HFF-Myc (cell line): ENCODE measurements at regions not wholly inside any gene's neighbourhood (a gene's known extent, or its start where the extent isn't known, plus 50 kb on each side); places are given as distances from the start of the nearest gene placed in this dataset.

Source experiments
- DNase-seq: peaks from one replicate; pipeline ENCODE4 v3.0.0-alpha.2; 2011; ENCODE audit warnings: low read depth; ENCODE audit errors: extremely low read depth
- H3K4me3 ChIP-seq: replicated peaks from 2 replicates; pipeline ENCODE4 v1.5.1; 2011; ENCODE audit warnings: low read depth, mild to moderate bottlenecking, control low read depth, low read length
- TF ChIP-seq, protein P1 (sequence below): IDR thresholded peaks from 2 replicates; pipeline ENCODE4 v1.5.1; 2012; ENCODE audit warnings: mild to moderate bottlenecking, low read depth, low read length, control low read depth; ENCODE audit errors: missing control alignments

DNA sequence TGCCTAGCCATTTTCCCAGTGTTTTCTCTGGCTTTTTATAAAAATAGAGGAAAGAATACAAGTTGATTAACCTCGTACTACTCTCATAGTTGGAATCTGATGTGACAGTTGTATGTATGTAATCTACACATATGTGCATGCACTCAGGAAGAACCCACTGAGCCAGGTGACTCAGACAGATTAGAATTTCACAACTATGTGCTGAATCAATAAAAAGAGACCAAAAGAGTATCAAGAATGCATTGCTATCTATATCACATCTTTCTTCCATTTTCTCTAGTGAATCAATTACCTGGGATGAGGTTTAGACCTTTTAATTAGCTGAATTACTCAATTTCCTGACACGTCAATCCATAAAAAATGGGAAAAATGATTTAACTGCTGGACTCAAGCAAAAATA is 319.3 kb upstream of the ATP10A start:
- no peak overlapping the region for H3K4me3 ChIP-seq
- TF ChIP-seq, protein P1, sequence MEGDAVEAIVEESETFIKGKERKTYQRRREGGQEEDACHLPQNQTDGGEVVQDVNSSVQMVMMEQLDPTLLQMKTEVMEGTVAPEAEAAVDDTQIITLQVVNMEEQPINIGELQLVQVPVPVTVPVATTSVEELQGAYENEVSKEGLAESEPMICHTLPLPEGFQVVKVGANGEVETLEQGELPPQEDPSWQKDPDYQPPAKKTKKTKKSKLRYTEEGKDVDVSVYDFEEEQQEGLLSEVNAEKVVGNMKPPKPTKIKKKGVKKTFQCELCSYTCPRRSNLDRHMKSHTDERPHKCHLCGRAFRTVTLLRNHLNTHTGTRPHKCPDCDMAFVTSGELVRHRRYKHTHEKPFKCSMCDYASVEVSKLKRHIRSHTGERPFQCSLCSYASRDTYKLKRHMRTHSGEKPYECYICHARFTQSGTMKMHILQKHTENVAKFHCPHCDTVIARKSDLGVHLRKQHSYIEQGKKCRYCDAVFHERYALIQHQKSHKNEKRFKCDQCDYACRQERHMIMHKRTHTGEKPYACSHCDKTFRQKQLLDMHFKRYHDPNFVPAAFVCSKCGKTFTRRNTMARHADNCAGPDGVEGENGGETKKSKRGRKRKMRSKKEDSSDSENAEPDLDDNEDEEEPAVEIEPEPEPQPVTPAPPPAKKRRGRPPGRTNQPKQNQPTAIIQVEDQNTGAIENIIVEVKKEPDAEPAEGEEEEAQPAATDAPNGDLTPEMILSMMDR = no peak
- DNase-seq = no peak

DNA sequence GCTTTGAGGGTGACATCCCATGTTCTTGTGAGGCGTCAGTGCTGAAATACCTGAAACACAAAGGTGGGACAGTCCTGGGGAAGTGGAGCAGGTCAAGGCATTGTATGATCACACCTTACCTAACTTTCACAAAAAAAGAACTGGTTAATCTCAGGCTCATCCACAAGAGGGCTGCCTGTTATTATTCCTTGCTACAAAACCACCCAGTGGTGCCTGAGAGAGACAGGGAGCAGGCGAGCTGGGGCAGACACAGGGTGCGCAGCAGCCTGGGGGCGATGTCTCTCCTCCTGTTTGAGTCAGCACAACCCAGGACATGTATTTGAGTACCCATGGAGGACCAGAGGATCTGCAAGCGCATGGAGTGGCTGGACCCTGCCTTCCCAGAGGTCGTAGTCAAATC is 316.8 kb upstream of the ATP10A start:
- no peak for DNase-seq
- TF ChIP-seq, protein P1 = no peak
- no peak overlapping the region for H3K4me3 ChIP-seq

DNA sequence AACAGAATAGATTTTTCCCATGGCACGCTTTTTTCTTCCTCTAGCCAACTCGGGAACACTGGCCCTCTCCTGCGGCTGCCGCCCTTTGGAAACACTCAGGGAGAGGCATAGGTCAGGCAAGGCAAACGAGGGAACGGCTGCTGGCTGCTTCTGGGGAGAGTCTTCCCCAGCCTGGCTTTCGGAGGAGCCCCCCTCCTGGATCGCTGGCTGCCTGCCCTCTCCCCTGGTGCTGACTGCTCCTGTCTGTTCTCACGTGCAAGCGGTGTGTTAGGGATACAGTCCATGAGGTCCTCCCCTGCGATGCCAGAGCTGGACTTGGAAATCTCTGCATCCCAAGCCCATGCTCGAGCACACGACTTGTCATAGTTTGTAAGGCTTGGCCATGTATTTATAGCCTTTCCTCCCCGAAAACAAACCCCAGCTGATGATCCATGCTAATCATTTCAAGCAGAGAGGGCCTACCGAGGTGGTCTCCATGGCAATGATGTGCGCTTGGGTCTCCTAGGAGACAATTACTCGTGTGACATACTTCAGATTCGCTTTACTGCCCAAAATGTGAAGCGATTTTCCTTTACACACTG is 315.6 kb upstream of the ATP10A start:
- TF ChIP-seq, protein P1 = no peak
- no peak overlapping the region for H3K4me3 ChIP-seq
- DNase-seq = no peak

DNA sequence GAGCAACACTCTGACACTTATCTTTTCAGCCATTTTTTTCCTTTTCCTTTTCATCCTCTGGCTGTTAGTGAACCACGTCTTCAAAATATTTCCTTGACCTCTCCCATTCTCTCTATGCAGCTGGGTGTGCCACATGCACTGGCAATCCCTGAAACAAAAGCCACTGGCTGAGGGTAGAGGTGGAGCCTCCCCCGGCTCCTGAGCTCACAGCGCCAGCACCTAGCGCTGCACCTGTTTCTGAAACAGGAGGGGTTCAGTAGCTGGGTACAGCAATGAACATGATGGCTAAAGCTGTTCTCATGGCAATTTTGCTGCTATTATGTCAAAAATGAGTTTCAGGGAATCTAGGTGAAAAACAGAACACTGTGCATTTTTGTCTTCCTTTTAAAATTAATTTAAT is 314.7 kb upstream of the ATP10A start:
- DNase-seq = no peak
- TF ChIP-seq, protein P1 = no peak
- no peak overlapping the region for H3K4me3 ChIP-seq

DNA sequence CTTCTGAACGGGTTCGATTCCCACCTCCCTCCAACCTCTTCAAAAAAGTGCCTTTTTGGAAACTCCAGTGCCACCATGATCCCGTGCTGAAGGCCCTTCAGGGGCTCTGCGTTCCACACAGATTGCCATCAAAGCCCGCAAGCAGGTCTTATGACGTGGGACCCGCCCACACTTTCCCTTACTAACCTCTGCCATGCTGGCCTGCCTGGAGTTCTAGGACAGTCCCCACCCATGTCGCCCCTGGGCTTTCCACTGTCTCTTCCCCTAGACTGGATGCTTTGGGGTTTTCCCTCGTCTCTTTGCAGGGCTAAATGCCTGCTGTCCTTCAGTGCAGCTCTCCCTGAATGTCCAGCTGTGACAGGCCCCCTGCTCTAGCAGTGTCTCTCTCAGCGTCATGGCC is 313.7 kb upstream of the ATP10A start:
- no peak for DNase-seq
- TF ChIP-seq, protein P1 = no peak
- no peak overlapping the region for H3K4me3 ChIP-seq

DNA sequence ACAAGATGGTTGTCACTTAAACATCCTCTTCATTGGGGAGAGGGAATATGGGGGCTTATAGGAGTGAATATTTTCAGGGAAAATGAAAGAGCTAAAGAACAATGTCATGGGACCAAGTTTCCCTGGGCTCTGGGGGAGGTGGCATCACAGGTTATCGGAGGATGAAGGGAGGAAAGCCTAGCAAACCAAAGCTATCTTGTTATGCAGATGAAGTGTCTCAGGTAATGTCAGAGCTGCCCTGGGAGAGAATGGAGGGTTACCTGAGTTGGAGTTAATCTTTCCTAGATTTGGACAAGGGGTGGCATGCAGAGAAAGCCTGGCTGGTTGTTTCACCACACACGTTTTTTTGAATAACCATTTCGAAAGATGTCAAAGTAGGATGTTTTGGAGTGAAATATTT is 308.1 kb upstream of the ATP10A start:
- TF ChIP-seq, protein P1 = no peak
- DNase-seq = no peak
- no peak overlapping the region for H3K4me3 ChIP-seq

DNA sequence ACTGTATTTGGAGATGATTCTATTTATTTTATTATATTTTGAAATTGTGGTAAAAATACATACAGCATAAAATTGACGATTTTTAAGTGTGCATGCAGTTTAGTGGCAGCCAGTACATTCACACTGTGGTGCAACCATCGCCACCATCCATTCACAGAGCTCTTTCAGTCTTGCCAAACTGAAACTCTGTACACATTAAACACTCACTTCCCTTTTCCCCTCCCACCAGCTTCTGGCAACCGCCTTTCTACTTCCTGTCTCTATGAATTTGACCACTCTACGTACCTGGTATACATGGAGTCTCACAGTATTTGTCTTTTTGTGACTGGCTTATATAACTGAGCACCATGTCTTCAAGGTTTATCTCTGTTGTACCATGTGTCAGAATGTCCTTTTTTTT is 303.3 kb upstream of the ATP10A start:
- TF ChIP-seq, protein P1 = no peak
- DNase-seq = no peak
- H3K4me3 ChIP-seq = no peak overlapping the region
